ENCODE measurements at regions not wholly inside any gene's neighbourhood (a gene's known extent, or its start where the extent isn't known, plus 50 kb on each side); places are given as distances from the start of the nearest gene placed in this dataset.

DNA sequence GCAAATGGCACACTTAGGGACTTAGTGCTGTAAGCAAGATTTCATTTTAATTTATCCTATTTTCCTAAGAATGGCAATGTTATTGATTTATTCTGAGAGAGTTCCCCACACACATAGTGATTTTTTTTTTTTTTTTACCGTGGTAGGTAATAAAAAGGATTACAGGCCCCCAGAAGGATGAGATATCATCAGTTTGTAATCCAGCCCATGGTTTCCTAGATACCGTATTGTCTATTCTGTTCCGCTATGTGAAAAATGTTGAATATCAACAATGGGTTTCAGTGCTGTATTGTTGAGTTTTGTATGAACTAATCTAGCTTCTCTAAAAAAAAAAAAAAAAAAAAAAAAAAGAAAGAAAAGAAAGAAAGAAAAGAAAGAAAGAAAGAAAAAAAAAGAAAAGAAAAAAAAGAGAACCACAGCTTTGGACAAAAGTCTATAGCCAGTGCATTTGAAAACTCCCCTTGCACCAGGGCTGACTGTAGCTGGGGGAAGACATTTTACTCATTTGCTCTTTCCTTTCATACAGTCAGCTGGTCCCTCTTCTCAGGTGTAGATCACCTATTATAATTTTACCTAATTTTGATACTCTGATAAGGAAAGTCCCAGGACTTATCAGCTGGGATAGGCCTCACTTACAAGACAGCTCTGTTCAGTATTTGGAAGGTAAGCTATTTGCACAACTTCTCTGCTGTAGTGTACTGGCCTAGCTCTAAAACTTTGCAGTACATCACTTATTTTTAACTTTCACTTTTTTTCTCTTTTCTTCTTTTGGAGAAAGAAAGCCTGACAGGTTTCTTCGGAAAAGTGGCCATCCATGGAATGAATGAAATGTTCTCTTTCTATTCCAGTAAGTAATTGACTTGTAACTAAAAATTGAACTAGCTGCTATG lies 101.4 kb upstream of the SOX2 start:
- TF ChIP-seq, protein P1, sequence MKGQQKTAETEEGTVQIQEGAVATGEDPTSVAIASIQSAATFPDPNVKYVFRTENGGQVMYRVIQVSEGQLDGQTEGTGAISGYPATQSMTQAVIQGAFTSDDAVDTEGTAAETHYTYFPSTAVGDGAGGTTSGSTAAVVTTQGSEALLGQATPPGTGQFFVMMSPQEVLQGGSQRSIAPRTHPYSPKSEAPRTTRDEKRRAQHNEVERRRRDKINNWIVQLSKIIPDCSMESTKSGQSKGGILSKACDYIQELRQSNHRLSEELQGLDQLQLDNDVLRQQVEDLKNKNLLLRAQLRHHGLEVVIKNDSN (IDR thresholded peaks at IDR 0.05): no peak
- TF ChIP-seq TEAD4 (IDR thresholded peaks at IDR 0.05): no peak
- TF ChIP-seq, protein P2, sequence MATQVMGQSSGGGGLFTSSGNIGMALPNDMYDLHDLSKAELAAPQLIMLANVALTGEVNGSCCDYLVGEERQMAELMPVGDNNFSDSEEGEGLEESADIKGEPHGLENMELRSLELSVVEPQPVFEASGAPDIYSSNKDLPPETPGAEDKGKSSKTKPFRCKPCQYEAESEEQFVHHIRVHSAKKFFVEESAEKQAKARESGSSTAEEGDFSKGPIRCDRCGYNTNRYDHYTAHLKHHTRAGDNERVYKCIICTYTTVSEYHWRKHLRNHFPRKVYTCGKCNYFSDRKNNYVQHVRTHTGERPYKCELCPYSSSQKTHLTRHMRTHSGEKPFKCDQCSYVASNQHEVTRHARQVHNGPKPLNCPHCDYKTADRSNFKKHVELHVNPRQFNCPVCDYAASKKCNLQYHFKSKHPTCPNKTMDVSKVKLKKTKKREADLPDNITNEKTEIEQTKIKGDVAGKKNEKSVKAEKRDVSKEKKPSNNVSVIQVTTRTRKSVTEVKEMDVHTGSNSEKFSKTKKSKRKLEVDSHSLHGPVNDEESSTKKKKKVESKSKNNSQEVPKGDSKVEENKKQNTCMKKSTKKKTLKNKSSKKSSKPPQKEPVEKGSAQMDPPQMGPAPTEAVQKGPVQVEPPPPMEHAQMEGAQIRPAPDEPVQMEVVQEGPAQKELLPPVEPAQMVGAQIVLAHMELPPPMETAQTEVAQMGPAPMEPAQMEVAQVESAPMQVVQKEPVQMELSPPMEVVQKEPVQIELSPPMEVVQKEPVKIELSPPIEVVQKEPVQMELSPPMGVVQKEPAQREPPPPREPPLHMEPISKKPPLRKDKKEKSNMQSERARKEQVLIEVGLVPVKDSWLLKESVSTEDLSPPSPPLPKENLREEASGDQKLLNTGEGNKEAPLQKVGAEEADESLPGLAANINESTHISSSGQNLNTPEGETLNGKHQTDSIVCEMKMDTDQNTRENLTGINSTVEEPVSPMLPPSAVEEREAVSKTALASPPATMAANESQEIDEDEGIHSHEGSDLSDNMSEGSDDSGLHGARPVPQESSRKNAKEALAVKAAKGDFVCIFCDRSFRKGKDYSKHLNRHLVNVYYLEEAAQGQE (IDR thresholded peaks at IDR 0.05; ENCODE audit: low read depth): no peak
- TF ChIP-seq YY1 (IDR thresholded peaks at IDR 0.05; ENCODE audit: low read depth): no peak
